MCF 10A (cell line): ENCODE measurements at regions not wholly inside any gene's neighbourhood (a gene's known extent, or its start where the extent isn't known, plus 50 kb on each side); places are given as distances from the start of the nearest gene placed in this dataset.

ENCODE experiments used
- BruUV-seq: library from RNA; stranded (reverse); fragments of 400-500 nt; replicated peaks from 2 replicates; lab custom pipeline; 2021; lab: Mats Ljungman, UMichigan
- CTCF ChIA-PET: fragments of 300-600 bp; sonication (Branson Sonifier 250); formaldehyde crosslinking; extraction: SDS; loops from one replicate; lab custom pipeline; 2021; ENCODE audit warnings: antibody characterized with exemption, inconsistent platforms; lab: Yijun Ruan, JAX
- POLR2A ChIA-PET: fragments of 300-600, 350-650 bp; sonication (Branson Sonifier 250); formaldehyde crosslinking; extraction: SDS; loops from one replicate; lab custom pipeline; 2020; ENCODE audit warnings: antibody characterized with exemption, inconsistent platforms; lab: Yijun Ruan, JAX
- DNase-seq: peaks from one replicate; pipeline ENCODE4 v3.0.0-alpha.2; 2018; ENCODE audit not compliant: unreplicated experiment
- H3K27ac Mint-ChIP-seq: one replicate; pipeline ENCODE4 v1.8.0; 2022; ENCODE audit warnings: mild to moderate bottlenecking, low read depth, mixed read lengths; ENCODE audit not compliant: unreplicated experiment
- H3K27me3 Mint-ChIP-seq: one replicate; pipeline ENCODE4 v1.8.0; 2022; ENCODE audit warnings: mixed read lengths; ENCODE audit not compliant: insufficient read depth, unreplicated experiment
- H3K36me3 Mint-ChIP-seq: one replicate; pipeline ENCODE4 v1.8.0; 2022; ENCODE audit warnings: mild to moderate bottlenecking, moderate library complexity, mixed read lengths; ENCODE audit not compliant: insufficient read depth, unreplicated experiment
- H3K4me1 Mint-ChIP-seq: one replicate; pipeline ENCODE4 v1.8.0; 2022; ENCODE audit warnings: mixed read lengths; ENCODE audit not compliant: insufficient read depth, unreplicated experiment
- H3K4me3 Mint-ChIP-seq: one replicate; pipeline ENCODE4 v1.8.0; 2022; ENCODE audit warnings: mild to moderate bottlenecking, moderate library complexity, mixed read lengths; ENCODE audit not compliant: unreplicated experiment
- H3K9me3 Mint-ChIP-seq: one replicate; pipeline ENCODE4 v1.8.0; 2022; ENCODE audit warnings: mixed read lengths; ENCODE audit not compliant: unreplicated experiment
- CTCF ChIP-seq: fragments of 200-600 bp; IDR thresholded peaks from one replicate; pipeline ENCODE4 v1.8.0; 2022; ENCODE audit warnings: antibody characterized with exemption, mild to moderate bottlenecking; ENCODE audit not compliant: unreplicated experiment
- intact Hi-C: fragments of 100-400 bp; cut with micrococcal nuclease; formaldehyde crosslinking; loops from 2 replicates; pipeline ENCODE4 v1.14.1; 2022

GRCh38 chr1:239630767-239631166 is 244.4 kb downstream of the CHRM3 start:
- Mint-ChIP-seq H3K4me1 (no peaks in the 10 kb centered on the region), H3K27ac (no peak overlapping the region), H3K9me3 (peaks cover 10% of the 10 kb centered on the region), H3K36me3 (no peaks in the 10 kb centered on the region), H3K4me3 (no peak overlapping the region), H3K27me3 (no peaks in the 10 kb centered on the region)
- CTCF ChIA-PET = interaction anchor here (0.7 kb wide), 1 partner anchor 18 kb away, joined by 3 read pairs; no protein-coding TSS in a partner anchor
- TF ChIP-seq CTCF = no peak
- BruUV-seq = no TSS peak
- no peak for DNase-seq
- intact Hi-C loops = no loop called here
- POLR2A ChIA-PET = no interaction called here

- no peak for DNase-seq
- Mint-ChIP-seq H3K9me3 (peaks cover 11% of the 10 kb centered on the region), H3K4me1 (no peaks in the 10 kb centered on the region), H3K27ac (no peak overlapping the region), H3K36me3 (no peaks in the 10 kb centered on the region), H3K4me3 (no peak overlapping the region), H3K27me3 (no peaks in the 10 kb centered on the region)
- intact Hi-C loops = no loop called here
- TF ChIP-seq CTCF = no peak
- POLR2A ChIA-PET = no interaction called here
- BruUV-seq = no TSS peak
- CTCF ChIA-PET = interaction anchor here (0.6 to 1.1 kb wide), 3 partner anchors 13 to 274 kb away, joined by 3 read pairs; no protein-coding TSS in a partner anchor
Observed at GRCh38 chr1:239633432-239633831, 247.1 kb downstream of the CHRM3 start.

GRCh38 chr1:239635276-239635675 is 248.9 kb downstream of the CHRM3 start:
- Mint-ChIP-seq H3K9me3 (peaks cover 11% of the 10 kb centered on the region), H3K27ac (no peak overlapping the region), H3K4me3 (no peak overlapping the region), H3K4me1 (no peaks in the 10 kb centered on the region), H3K27me3 (no peaks in the 10 kb centered on the region), H3K36me3 (no peaks in the 10 kb centered on the region)
- CTCF ChIA-PET = no interaction called here
- no peak for TF ChIP-seq CTCF
- no TSS peak for BruUV-seq
- POLR2A ChIA-PET = no interaction called here
- no peak for DNase-seq
- intact Hi-C loops = no loop called here

- ChIA-PET CTCF (interaction anchor here (0.6 to 0.7 kb wide), 2 partner anchors 223 to 1789 kb away, joined by 4 read pairs; no protein-coding TSS in a partner anchor), POLR2A (interaction anchor here (0.6 kb wide), 1 partner anchor 1136 kb away, joined by 3 read pairs; no protein-coding TSS in a partner anchor)
- no TSS peak for BruUV-seq
- no peak for DNase-seq
- TF ChIP-seq CTCF = no peak
- Mint-ChIP-seq H3K4me1 (no peaks in the 10 kb centered on the region), H3K27me3 (no peaks in the 10 kb centered on the region), H3K27ac (no peak overlapping the region), H3K4me3 (no peak overlapping the region), H3K9me3 (peaks cover 11% of the 10 kb centered on the region), H3K36me3 (no peaks in the 10 kb centered on the region)
- intact Hi-C loops = no loop called here
Observed at GRCh38 chr1:239636347-239636746, 250.0 kb downstream of the CHRM3 start.
